ENCODE measurements at regions not wholly inside any gene's neighbourhood (a gene's known extent, or its start where the extent isn't known, plus 50 kb on each side); places are given as distances from the start of the nearest gene placed in this dataset.
"Not testable (repeated sequence)": the region's sequence is repeated elsewhere in the genome, so short reads cannot be mapped to it uniquely, and the experiment has no call there.

GRCh38 chrX:82765811-82766210 is 742.3 kb upstream of the POU3F4 start:
- no peaks in the 10 kb centered on the region for H3K27me3 ChIP-seq
- DNase-seq: no peak
- intact Hi-C loops (cut with DNase I): no loop called here
- H3K36me3 ChIP-seq: no peaks in the 10 kb centered on the region
- no peak overlapping the region for H3K4me3 ChIP-seq
- TF ChIP-seq, protein P1, sequence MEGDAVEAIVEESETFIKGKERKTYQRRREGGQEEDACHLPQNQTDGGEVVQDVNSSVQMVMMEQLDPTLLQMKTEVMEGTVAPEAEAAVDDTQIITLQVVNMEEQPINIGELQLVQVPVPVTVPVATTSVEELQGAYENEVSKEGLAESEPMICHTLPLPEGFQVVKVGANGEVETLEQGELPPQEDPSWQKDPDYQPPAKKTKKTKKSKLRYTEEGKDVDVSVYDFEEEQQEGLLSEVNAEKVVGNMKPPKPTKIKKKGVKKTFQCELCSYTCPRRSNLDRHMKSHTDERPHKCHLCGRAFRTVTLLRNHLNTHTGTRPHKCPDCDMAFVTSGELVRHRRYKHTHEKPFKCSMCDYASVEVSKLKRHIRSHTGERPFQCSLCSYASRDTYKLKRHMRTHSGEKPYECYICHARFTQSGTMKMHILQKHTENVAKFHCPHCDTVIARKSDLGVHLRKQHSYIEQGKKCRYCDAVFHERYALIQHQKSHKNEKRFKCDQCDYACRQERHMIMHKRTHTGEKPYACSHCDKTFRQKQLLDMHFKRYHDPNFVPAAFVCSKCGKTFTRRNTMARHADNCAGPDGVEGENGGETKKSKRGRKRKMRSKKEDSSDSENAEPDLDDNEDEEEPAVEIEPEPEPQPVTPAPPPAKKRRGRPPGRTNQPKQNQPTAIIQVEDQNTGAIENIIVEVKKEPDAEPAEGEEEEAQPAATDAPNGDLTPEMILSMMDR (IDR thresholded peaks at IDR 0.05): no peak
- TF ChIP-seq POLR2A (IDR thresholded peaks at IDR 0.05): no peak
- H3K9me3 ChIP-seq: peaks cover 0 to 4% (median 0%) of the 10 kb centered on the region in 3 donors
- 55 to 77% methylated on average over 1 of the region's 1 CpG for WGBS, 2 donors
- H3K4me1 ChIP-seq: no peaks in the 10 kb centered on the region
- H3K27ac ChIP-seq: no peak overlapping the region

- intact Hi-C loops (cut with DNase I): no loop called here
- 0 to 61% methylated on average over 1 to 3 of the region's 3 CpGs for WGBS, 2 donors
- no peak for DNase-seq
- Histone ChIP-seq H3K36me3 (no peaks in the 10 kb centered on the region), H3K27ac (no peak overlapping the region), H3K4me1 (no peaks in the 10 kb centered on the region), H3K27me3 (no peaks in the 10 kb centered on the region), H3K4me3 (no peak overlapping the region), H3K9me3 (peaks cover 0 to 4% (median 0%) of the 10 kb centered on the region in 3 donors)
- TF ChIP-seq, protein P1 (IDR thresholded peaks at IDR 0.05): no peak
- no peak for TF ChIP-seq POLR2A (IDR thresholded peaks at IDR 0.05)
These were observed 732.7 kb upstream of the POU3F4 start for GRCh38 chrX:82775426-82775825.

DNA sequence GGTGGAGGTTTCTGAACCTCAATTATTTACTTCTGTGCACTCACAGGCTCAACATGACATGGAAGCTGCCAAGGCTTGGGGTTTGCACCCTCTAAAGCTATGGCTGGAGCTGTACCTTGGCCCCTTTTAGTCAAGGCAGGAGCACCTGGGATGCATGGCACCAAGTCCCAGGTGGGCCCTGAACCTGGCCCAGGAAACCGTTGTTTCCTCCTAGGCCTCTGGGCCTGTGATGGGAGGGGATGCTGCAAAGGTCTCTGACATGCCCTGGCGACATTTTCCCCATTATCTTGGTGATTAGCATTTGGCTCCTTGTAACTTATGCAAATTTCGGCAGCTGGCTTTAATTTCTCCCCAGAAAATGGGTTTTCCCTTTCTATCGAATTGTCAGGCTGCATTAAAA is 726.1 kb upstream of the POU3F4 start:
- Histone ChIP-seq H3K9me3 (peaks cover 0 to 8% (median 7%) of the 10 kb centered on the region in 3 donors), H3K27ac (no peak overlapping the region), H3K4me3 (no peak overlapping the region), H3K4me1 (no peaks in the 10 kb centered on the region), H3K36me3 (no peaks in the 10 kb centered on the region), H3K27me3 (no peaks in the 10 kb centered on the region)
- no peak for DNase-seq
- 55 to 75% methylated on average over 2 to 4 of the region's 4 CpGs for WGBS, 2 donors
- intact Hi-C loops (cut with DNase I): no loop called here
- TF ChIP-seq, protein P1 (IDR thresholded peaks at IDR 0.05): no peak
- TF ChIP-seq POLR2A (IDR thresholded peaks at IDR 0.05): no peak

- DNase-seq; intact Hi-C loops (cut with DNase I); H3K4me3 ChIP-seq; H3K36me3 ChIP-seq; H3K27ac ChIP-seq; H3K27me3 ChIP-seq; H3K9me3 ChIP-seq; H3K4me1 ChIP-seq: not testable (repeated sequence)
- WGBS, 2 donors: 55 to 63% methylated on average over 4 to 5 of the region's 5 CpGs
These were observed 695.2 kb upstream of the POU3F4 start for GRCh38 chrX:82812902-82813301.

DNA sequence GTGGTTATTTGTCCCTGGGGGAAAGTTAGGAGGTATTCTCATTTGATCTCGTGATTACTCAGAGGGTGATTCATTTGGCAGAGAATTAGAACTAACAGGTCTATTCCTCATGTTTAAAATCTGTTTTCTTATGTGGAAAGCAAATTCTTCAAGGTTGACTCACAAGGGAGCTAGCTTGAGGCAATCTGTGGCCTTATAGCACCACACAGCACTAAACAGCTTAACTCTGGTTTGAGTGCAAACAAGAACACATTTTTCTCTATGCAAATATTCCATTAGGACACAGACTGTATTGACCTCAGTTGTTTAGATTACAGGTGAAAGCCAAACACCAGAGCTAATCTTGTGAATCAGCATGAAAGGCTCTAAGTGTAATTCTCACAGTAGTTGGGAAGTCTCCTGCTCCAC is 694.4 kb upstream of the POU3F4 start:
- 13 to 17% methylated on average over 1 of the region's 1 CpG for WGBS, 2 donors
- DNase-seq: no peak

More for the DNA sequence above, 694.4 kb upstream of the POU3F4 start:
- Histone ChIP-seq H3K4me1 (no peaks in the 10 kb centered on the region), H3K4me3 (no peak overlapping the region), H3K36me3 (no peaks in the 10 kb centered on the region), H3K9me3 (peaks cover 0 to 3% (median 0%) of the 10 kb centered on the region in 3 donors), H3K27me3 (no peaks in the 10 kb centered on the region), H3K27ac (no peak overlapping the region)
- intact Hi-C loops (cut with DNase I): no loop called here
- TF ChIP-seq POLR2A (IDR thresholded peaks at IDR 0.05): no peak
- TF ChIP-seq, protein P1 (IDR thresholded peaks at IDR 0.05): no peak
